Muscle layer of duodenum (tissue), 2 donors: ENCODE measurements at regions not wholly inside any gene's neighbourhood (a gene's known extent, or its start where the extent isn't known, plus 50 kb on each side); places are given as distances from the start of the nearest gene placed in this dataset.
"Not testable (repeated sequence)": the region's sequence is repeated elsewhere in the genome, so short reads cannot be mapped to it uniquely, and the experiment has no call there.

Source experiments
- H3K27ac ChIP-seq: one replicate; pipeline ENCODE4 v1.7.0; 2013; ENCODE audit warnings: mild to moderate bottlenecking, low read length
- H3K27me3 ChIP-seq: one replicate; pipeline ENCODE4 v1.7.0; 2013; ENCODE audit warnings: low read depth, mild to moderate bottlenecking, control low read depth, low read length
- H3K36me3 ChIP-seq, 2 donors: one replicate each; pipeline ENCODE4 v1.7.0; 2013; ENCODE audit warnings: low read length in 2 of 2, control low read depth in 1 of 2, mild to moderate bottlenecking in 1 of 2; ENCODE audit not compliant: insufficient read depth in 2 of 2, control insufficient read depth in 1 of 2
- H3K4me1 ChIP-seq, 2 donors: one replicate each; pipeline ENCODE4 v1.7.0; 2013; ENCODE audit warnings: low read length in 2 of 2, mild to moderate bottlenecking in 2 of 2, control low read depth in 1 of 2, moderate library complexity in 1 of 2; ENCODE audit not compliant: insufficient read depth in 2 of 2, control insufficient read depth in 1 of 2
- H3K4me3 ChIP-seq, 2 donors: one replicate each; pipeline ENCODE4 v1.7.0; 2013; ENCODE audit warnings: low read length in 2 of 2, low read depth in 1 of 2, mild to moderate bottlenecking in 1 of 2
- H3K9me3 ChIP-seq, 2 donors: one replicate each; pipeline ENCODE4 v1.7.0; 2013; ENCODE audit warnings: low read length in 2 of 2, control low read depth in 1 of 2, mild to moderate bottlenecking in 1 of 2; ENCODE audit not compliant: control insufficient read depth in 1 of 2
- donor health status: healthy.

DNA sequence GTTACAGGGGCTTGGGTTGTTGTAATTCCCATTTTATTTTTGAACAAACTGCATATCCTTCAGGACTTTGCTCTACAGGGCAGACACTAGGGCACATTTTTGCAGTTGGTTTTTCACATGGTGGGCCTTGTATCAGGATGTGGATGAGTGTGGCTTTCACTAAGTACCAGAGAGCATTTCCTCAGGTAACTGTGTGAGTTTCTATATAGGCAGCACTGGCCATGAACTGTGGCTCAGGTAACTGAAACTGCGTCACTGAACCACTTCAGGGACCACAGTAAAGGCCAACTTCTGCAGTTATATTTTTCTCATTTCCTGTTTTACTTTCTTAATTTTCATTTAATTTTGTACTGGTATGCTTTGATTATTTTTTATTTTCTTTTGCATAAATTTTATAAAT lies 166.5 kb downstream of the ZNF486 start:
- H3K9me3 ChIP-seq: no peaks in the 10 kb centered on the region
- H3K4me3 ChIP-seq: no peak overlapping the region
- H3K4me1 ChIP-seq: no peaks in the 10 kb centered on the region
- H3K36me3 ChIP-seq: no peaks in the 10 kb centered on the region
- H3K27ac ChIP-seq: no peak overlapping the region
- no peaks in the 10 kb centered on the region for H3K27me3 ChIP-seq

DNA sequence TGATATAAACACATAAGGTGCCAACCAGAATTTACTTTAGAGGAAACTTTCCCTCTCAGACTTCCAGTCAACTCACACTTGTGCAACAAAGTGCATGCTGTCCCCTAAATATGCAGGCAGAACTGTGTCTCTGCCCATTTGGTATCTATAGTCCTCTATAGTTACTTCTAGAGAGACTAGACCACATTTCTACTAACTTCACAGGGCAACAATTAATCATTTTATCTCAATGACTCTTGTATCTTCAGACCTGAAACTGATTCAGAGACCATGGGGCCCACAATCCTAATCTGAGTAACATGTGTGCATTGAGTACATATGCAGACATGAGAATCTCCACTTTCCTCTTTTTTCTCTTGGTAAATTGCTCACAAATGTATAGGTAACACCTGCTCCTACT lies 158.1 kb downstream of the ZNF486 start:
- no peaks in the 10 kb centered on the region for H3K9me3 ChIP-seq
- no peaks in the 10 kb centered on the region for H3K4me1 ChIP-seq

DNA sequence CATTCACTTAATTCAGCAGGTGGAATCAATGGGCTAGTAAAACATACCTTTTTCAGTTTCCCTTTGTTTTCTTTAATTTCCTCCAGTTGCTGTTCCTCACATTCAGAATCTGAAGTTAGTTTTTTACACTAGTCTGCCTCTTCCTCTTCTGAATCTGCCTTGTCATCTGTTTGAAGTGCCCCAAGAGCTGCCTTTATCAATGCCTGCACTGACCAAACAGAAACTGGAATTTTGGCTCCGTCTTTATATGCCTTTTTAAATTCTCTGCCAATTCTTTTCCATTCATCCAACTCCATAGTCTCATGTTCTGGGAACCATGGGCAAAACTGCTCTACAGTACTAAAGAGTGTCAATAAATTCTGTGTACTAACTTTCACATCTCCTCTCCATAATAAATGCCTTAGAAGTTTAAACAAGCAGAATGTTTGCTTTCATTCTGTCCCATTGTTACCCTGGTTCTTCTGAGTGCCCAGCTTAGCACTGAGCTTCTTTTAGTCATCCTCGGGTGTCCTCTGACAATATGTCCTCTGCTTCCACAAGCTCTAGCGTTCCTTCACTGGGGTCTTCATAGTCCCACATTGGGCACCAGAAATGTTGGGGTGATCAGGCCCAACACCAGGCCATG lies 154.2 kb downstream of the ZNF486 start:
- no peak overlapping the region for H3K27ac ChIP-seq
- H3K27me3 ChIP-seq: no peaks in the 10 kb centered on the region
- no peak overlapping the region for H3K4me3 ChIP-seq
- no peaks in the 10 kb centered on the region for H3K36me3 ChIP-seq
- H3K9me3 ChIP-seq: no peaks in the 10 kb centered on the region
- no peaks in the 10 kb centered on the region for H3K4me1 ChIP-seq

More for the DNA sequence above, 158.1 kb downstream of the ZNF486 start:
- no peaks in the 10 kb centered on the region for H3K36me3 ChIP-seq
- H3K27me3 ChIP-seq: no peaks in the 10 kb centered on the region
- H3K27ac ChIP-seq: no peak overlapping the region
- H3K4me3 ChIP-seq: no peak overlapping the region

DNA sequence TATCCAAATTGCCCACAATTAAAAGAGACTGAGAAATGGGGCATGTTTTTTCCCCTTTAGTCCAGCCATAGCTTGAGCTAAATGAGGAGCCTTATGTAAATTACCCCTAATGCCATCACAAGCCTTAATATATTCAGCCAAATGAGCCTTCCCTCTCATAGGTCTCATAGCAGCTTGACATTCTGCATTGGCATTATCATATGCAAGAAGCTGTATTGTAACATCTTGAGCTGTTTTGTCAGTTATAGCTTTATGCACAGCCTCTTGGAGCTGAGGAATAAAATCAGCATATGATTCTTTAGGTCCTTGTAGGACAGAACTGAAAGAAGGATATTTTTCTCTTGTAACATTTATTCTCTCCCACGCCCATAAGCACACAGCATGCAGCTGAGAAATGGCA lies 153.2 kb downstream of the ZNF486 start:
- H3K4me3 ChIP-seq: no peak overlapping the region
- no peak overlapping the region for H3K27ac ChIP-seq
- H3K36me3 ChIP-seq: no peaks in the 10 kb centered on the region
- no peaks in the 10 kb centered on the region for H3K9me3 ChIP-seq
- no peaks in the 10 kb centered on the region for H3K4me1 ChIP-seq
- no peaks in the 10 kb centered on the region for H3K27me3 ChIP-seq

DNA sequence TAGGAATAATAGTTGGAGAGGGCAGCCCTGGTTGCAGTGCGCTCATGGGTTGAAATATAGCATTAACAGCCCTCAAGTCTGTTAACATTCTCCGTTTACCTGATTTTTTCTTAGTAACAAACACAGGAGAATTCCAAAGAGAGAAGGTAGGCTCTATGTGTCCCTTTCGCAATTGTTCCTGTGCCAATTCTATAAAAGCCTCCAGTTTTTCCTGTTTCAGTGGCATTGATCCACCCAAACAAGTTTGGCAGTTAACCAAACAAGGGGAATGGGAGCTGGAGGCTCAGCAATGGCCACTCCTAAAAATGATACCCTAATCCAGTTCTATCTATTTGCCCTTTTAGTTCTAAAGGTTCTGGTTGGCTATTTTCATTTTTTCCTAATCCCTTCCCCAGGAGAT lies 151.6 kb downstream of the ZNF486 start:
- H3K4me1 ChIP-seq: no peaks in the 10 kb centered on the region
- H3K36me3 ChIP-seq: no peaks in the 10 kb centered on the region
- no peak overlapping the region for H3K27ac ChIP-seq
- H3K9me3 ChIP-seq: no peaks in the 10 kb centered on the region
- H3K27me3 ChIP-seq: no peaks in the 10 kb centered on the region
- H3K4me3 ChIP-seq: no peak overlapping the region

DNA sequence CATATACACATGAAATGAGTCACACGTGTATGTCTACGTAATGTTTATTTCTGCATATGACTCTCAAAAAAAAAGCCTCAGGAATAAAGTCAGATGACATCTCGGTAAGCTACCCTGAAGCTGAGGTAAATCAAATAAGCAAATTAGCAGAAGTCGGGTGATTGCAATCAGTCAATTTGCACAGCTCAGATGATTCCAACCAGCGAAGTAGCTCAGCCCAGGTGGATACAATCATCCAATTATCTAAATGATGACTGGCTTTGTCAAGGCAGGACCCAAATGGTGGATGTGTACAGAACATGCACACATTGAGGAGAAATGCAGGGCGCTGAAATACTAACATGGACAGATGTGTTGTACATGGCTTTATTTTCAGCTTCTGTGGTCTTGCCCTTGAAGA lies 148.5 kb downstream of the ZNF486 start:
- H3K36me3 ChIP-seq: no peaks in the 10 kb centered on the region
- no peaks in the 10 kb centered on the region for H3K4me1 ChIP-seq
- H3K27me3 ChIP-seq: no peaks in the 10 kb centered on the region
- H3K4me3 ChIP-seq: no peak overlapping the region
- no peaks in the 10 kb centered on the region for H3K9me3 ChIP-seq
- no peak overlapping the region for H3K27ac ChIP-seq

DNA sequence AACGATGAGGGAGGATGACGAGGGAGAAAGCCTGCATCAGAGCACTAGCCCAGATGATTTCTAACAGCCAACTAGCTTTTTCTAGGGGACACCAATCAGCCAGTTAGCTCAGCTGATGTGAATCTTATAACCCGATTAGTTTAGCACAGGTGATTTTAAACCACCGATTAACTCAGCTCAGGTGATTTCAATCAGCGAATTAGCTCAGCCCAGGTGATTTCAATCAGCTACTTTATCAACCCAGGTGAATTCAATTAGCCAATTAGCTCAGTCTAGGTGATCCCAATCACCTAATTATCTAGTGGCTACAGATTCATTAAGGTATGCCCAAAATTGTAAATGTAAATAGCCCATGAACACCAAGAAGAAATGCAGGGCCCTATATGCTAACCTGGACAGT lies 146.9 kb downstream of the ZNF486 start:
- no peaks in the 10 kb centered on the region for H3K36me3 ChIP-seq
- H3K27me3 ChIP-seq: no peaks in the 10 kb centered on the region
- no peak overlapping the region for H3K27ac ChIP-seq
- H3K9me3 ChIP-seq: peaks cover 0 to 2% of the 10 kb centered on the region in 2 donors
- no peaks in the 10 kb centered on the region for H3K4me1 ChIP-seq
- no peak overlapping the region for H3K4me3 ChIP-seq

DNA sequence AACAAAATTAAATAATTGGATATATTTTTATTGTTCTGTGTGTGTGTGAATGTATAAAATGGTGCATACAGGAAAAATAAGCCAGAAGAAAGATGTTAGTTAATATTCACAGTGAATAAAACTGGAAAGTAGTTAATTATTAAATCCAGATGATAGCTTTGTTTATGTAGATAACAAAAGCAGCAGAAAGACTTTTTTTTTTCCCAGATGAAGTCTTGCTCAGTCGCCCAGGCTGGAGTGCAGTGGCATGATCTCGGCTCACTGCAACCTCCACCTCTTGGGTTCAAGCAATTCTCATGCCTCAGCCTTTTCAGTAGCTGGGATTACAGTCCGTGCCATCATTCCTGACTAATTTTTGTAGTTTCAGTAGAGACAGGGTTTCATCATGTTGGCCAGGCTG lies 140.1 kb downstream of the ZNF486 start:
- Histone ChIP-seq H3K27ac (no peak overlapping the region), H3K36me3 (no peaks in the 10 kb centered on the region), H3K9me3 (peaks cover 0 to 2% of the 10 kb centered on the region in 2 donors), H3K4me1 (no peaks in the 10 kb centered on the region), H3K4me3 (no peak overlapping the region), H3K27me3 (no peaks in the 10 kb centered on the region)

DNA sequence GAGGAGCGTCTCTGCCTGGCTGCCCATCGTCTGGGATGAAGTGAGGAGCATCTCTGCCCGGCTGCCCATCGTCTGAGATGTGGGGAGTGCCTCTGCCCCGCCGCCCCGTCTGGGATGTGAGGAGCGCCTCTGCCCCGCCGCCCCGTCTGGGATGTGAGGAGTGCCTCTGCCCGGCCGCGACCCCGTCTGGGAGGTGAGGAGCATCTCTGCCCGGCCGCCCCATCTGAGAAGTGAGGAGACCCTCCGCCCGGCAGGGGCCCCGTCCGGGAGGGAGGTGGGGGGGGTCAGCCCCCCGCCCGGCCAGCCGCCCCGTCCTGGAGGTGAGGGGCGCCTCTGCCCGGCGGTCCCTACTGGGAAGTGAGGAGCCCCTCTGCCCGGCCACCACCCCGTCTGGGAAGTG lies 129.3 kb downstream of the ZNF486 start:
- H3K27ac ChIP-seq, H3K9me3 ChIP-seq, H3K4me1 ChIP-seq, H3K27me3 ChIP-seq, H3K4me3 ChIP-seq, H3K36me3 ChIP-seq: not testable (repeated sequence)

DNA sequence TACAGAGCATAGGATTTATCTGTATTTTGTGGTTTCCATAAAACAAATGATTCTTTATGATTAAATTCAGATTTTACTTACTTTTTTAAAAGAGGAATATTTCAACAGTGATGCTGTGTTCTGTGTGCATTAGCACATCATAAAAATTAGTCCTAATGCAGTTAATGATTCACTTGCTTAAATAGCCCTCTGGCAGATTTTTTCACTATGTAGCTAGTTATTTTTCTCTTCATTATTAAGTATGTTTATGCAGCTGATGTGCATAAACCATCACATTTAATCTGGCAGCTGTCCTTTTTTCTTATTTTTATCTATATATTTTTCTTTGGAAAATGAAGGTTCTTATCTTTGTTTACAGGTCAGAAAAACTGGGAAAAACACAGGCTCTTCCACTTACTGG lies 127.2 kb downstream of the ZNF486 start:
- Histone ChIP-seq H3K27me3 (no peaks in the 10 kb centered on the region), H3K4me1 (no peaks in the 10 kb centered on the region), H3K36me3 (no peaks in the 10 kb centered on the region), H3K4me3 (no peak overlapping the region), H3K27ac (no peak overlapping the region), H3K9me3 (no peaks in the 10 kb centered on the region)

DNA sequence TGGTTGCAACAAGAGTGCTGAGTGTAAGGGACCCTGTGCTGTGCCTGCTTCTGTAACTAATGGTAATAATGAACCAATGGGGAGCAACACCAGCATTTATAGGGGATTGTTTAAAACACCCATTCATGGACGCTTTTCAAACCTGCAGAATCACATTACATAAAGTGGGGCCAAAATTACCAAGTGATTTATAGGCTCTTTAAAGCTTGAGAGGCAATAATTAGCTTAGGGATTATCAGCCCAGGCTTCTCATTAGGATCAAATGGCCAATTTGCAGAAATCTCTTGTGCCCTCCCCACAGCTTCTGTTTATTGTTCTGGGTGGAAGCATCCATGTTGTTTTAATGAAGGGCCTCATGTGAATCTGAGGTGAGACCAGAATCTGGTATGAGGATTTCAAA lies 125.5 kb downstream of the ZNF486 start:
- not testable (repeated sequence) for H3K4me3 ChIP-seq, H3K36me3 ChIP-seq, H3K9me3 ChIP-seq, H3K27me3 ChIP-seq, H3K4me1 ChIP-seq, H3K27ac ChIP-seq

DNA sequence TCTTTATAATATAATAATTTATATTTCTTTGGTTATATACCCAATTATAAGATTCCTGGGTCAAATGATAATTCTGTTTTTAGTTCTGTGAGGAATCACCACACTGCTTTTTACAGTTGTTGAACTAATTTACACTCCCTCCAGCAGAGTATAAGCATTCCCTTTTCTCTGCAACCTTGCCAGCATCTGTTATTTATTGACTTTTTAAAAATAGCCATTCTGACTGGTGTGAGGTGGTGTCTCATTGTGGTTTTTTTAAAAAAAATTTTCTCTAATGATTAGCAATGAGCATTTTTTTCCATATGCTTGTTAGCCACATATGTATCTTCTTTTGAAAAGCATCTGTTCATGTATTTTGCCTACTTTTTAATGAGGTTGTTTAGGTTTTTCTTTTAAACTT lies 122.2 kb downstream of the ZNF486 start:
- Histone ChIP-seq H3K4me3 (no peak overlapping the region), H3K4me1 (no peaks in the 10 kb centered on the region), H3K9me3 (no peaks in the 10 kb centered on the region), H3K36me3 (no peaks in the 10 kb centered on the region), H3K27ac (no peak overlapping the region), H3K27me3 (no peaks in the 10 kb centered on the region)
